H9 (cell line): ENCODE measurements at regions not wholly inside any gene's neighbourhood (a gene's known extent, or its start where the extent isn't known, plus 50 kb on each side); places are given as distances from the start of the nearest gene placed in this dataset.
"Not testable (repeated sequence)": the region's sequence is repeated elsewhere in the genome, so short reads cannot be mapped to it uniquely, and the experiment has no call there.

Experiments
- DNase-seq: peaks from one replicate; pipeline ENCODE4 v3.0.0-alpha.2; 2017
- H2AFZ ChIP-seq: one replicate; pipeline ENCODE4 v1.6.1; 2013; ENCODE audit warnings: mild to moderate bottlenecking, low read length, control low read depth, moderate library complexity
- H2AK5ac ChIP-seq: 2 replicates; pipeline ENCODE4 v1.6.1; 2013; ENCODE audit warnings: low read length, control low read depth, mixed read lengths; ENCODE audit not compliant: insufficient read length
- H2BK120ac ChIP-seq: one replicate; pipeline ENCODE4 v1.6.1; 2013; ENCODE audit warnings: low read depth, mild to moderate bottlenecking, low read length, control low read depth, inconsistent platforms; ENCODE audit not compliant: poor library complexity, severe bottlenecking
- H2BK12ac ChIP-seq: 2 replicates; pipeline ENCODE4 v1.6.1; 2013; ENCODE audit warnings: low read length, control low read depth, mixed read lengths, low read depth; ENCODE audit not compliant: insufficient read length
- H2BK15ac ChIP-seq: 2 replicates; pipeline ENCODE4 v1.6.1; 2013; ENCODE audit warnings: low read depth, low read length, control low read depth
- H2BK20ac ChIP-seq: one replicate; pipeline ENCODE4 v1.6.1; 2013; ENCODE audit warnings: low read depth, mild to moderate bottlenecking, low read length, control low read depth, inconsistent platforms; ENCODE audit not compliant: poor library complexity, severe bottlenecking
- H2BK5ac ChIP-seq: 2 replicates; pipeline ENCODE4 v1.6.1; 2013; ENCODE audit warnings: low read length, control low read depth, mixed read lengths; ENCODE audit not compliant: insufficient read length
- H3K14ac ChIP-seq: 2 replicates; pipeline ENCODE4 v1.6.1; 2013; ENCODE audit warnings: low read length, control low read depth; ENCODE audit not compliant: insufficient read depth
- H3K18ac ChIP-seq: 2 replicates; pipeline ENCODE4 v1.6.1; 2013; ENCODE audit warnings: low read depth, mild to moderate bottlenecking, mixed read lengths, low read length, control low read depth; ENCODE audit not compliant: insufficient read length
- H3K23ac ChIP-seq: 2 replicates; pipeline ENCODE4 v1.6.1; 2013; ENCODE audit warnings: low read length, control low read depth, mixed read lengths, low read depth; ENCODE audit not compliant: insufficient read length
- H3K23me2 ChIP-seq: 2 replicates; pipeline ENCODE4 v1.6.1; 2013; ENCODE audit warnings: low read depth, mild to moderate bottlenecking, mixed read lengths, low read length, control low read depth; ENCODE audit not compliant: insufficient read length, poor library complexity, severe bottlenecking
- H3K27ac ChIP-seq: 2 replicates; pipeline ENCODE4 v1.5.1; 2013; ENCODE audit warnings: low read length, control low read depth, mixed read lengths, low read depth; ENCODE audit not compliant: insufficient read length
- H3K27me3 ChIP-seq: 2 replicates; pipeline ENCODE4 v1.6.1; 2013; ENCODE audit warnings: low read length, control low read depth, inconsistent platforms; ENCODE audit not compliant: insufficient read depth
- H3K4ac ChIP-seq: 2 replicates; pipeline ENCODE4 v1.6.1; 2013; ENCODE audit warnings: low read depth, mild to moderate bottlenecking, control low read depth, inconsistent platforms, low read length, moderate library complexity
- H3K4me1 ChIP-seq: 2 replicates; pipeline ENCODE4 v1.6.1; 2013; ENCODE audit warnings: low read length, control low read depth, inconsistent platforms; ENCODE audit not compliant: insufficient read depth
- H3K4me2 ChIP-seq: 2 replicates; pipeline ENCODE4 v1.6.1; 2013; ENCODE audit warnings: low read length, control low read depth, mixed read lengths; ENCODE audit not compliant: insufficient read length, insufficient read depth
- H3K56ac ChIP-seq: 2 replicates; pipeline ENCODE4 v1.6.1; 2013; ENCODE audit warnings: low read depth, mild to moderate bottlenecking, mixed read lengths, low read length, control low read depth; ENCODE audit not compliant: insufficient read length
- H3K79me1 ChIP-seq: 2 replicates; pipeline ENCODE4 v1.6.1; 2013; ENCODE audit warnings: low read depth, mild to moderate bottlenecking, moderate library complexity, low read length, control low read depth, inconsistent platforms; ENCODE audit not compliant: insufficient read depth, poor library complexity, severe bottlenecking
- H3K79me2 ChIP-seq: 2 replicates; pipeline ENCODE4 v1.6.1; 2013; ENCODE audit warnings: low read length, control low read depth, inconsistent platforms; ENCODE audit not compliant: insufficient read depth
- H3K9ac ChIP-seq: 2 replicates; pipeline ENCODE4 v1.6.1; 2013; ENCODE audit warnings: low read length, control low read depth, mixed read lengths; ENCODE audit not compliant: insufficient read length; ENCODE audit errors: extremely low read depth
- H3K9me3 ChIP-seq: one replicate; pipeline ENCODE4 v1.6.1; 2013; ENCODE audit warnings: low read depth, low read length, inconsistent platforms; ENCODE audit not compliant: control insufficient read depth
- H3T11ph ChIP-seq: one replicate; pipeline ENCODE4 v1.6.1; 2013; ENCODE audit warnings: mild to moderate bottlenecking, low read length, control low read depth, inconsistent platforms
- H4K20me1 ChIP-seq: one replicate; pipeline ENCODE4 v1.6.1; 2013; ENCODE audit not compliant: control insufficient read depth, insufficient read length, insufficient read depth
- H4K5ac ChIP-seq: 2 replicates; pipeline ENCODE4 v1.6.1; 2013; ENCODE audit warnings: low read depth, mild to moderate bottlenecking, mixed read lengths, low read length, control low read depth; ENCODE audit not compliant: insufficient read length
- H4K8ac ChIP-seq: replicated peaks from 2 replicates; pipeline ENCODE4 v1.6.1; 2013; ENCODE audit warnings: low read length, control low read depth, mixed read lengths, low read depth; ENCODE audit not compliant: insufficient read length
- H4K91ac ChIP-seq: 2 replicates; pipeline ENCODE4 v1.6.1; 2013; ENCODE audit warnings: low read depth, mild to moderate bottlenecking, moderate library complexity, mixed read lengths, low read length, control low read depth; ENCODE audit not compliant: insufficient read length
- H3K27ac Mint-ChIP-seq, 3 experiments: 2 replicates in 2 of 3; 3 replicates in 1 of 3; pipeline ENCODE4 v1.8.0; 2020 to 2021; ENCODE audit warnings: mixed read lengths in 3 of 3, mild to moderate bottlenecking in 1 of 3, moderate library complexity in 1 of 3
- H3K27me3 Mint-ChIP-seq: 2 replicates; pipeline ENCODE4 v1.8.0; 2021; ENCODE audit warnings: low read depth, mild to moderate bottlenecking, moderate library complexity, mixed read lengths
- H3K36me3 Mint-ChIP-seq, 3 experiments: 2 replicates in 2 of 3; 3 replicates in 1 of 3; pipeline ENCODE4 v1.8.0; 2020 to 2021; ENCODE audit warnings: low read depth in 3 of 3, mixed read lengths in 3 of 3; ENCODE audit not compliant: insufficient read depth in 1 of 3
- H3K4me1 Mint-ChIP-seq, 2 experiments: 2 replicates each; pipeline ENCODE4 v1.8.0; 2020; ENCODE audit warnings: mixed read lengths in 2 of 2
- H3K4me3 Mint-ChIP-seq, 2 experiments: 2 replicates in 1 of 2; 3 replicates in 1 of 2; pipeline ENCODE4 v1.8.0; 2020 to 2021; ENCODE audit warnings: mild to moderate bottlenecking in 2 of 2, mixed read lengths in 2 of 2, moderate library complexity in 1 of 2
- H3K9me3 Mint-ChIP-seq, 2 experiments: 2 replicates in 1 of 2; 3 replicates in 1 of 2; pipeline ENCODE4 v1.8.0; 2020; ENCODE audit warnings: mild to moderate bottlenecking in 2 of 2, mixed read lengths in 2 of 2, moderate library complexity in 1 of 2
- WGBS: extraction: QIAGEN DNeasy Blood & Tissue Kit; methylation state at CpG from one replicate; pipeline ENCODE4 v1.1.7; 2013; ENCODE audit warnings: missing lambda C conversion rate, low lambda C conversion rate, mixed read lengths; ENCODE audit not compliant: insufficient read length; ENCODE audit errors: extremely low coverage; 5-methylcytosine and 5-hydroxymethylcytosine counted together

- not testable (repeated sequence) for H3T11ph ChIP-seq, H3K4me1 Mint-ChIP-seq, H3K23me2 ChIP-seq, H3K4me2 ChIP-seq, H3K4me3 Mint-ChIP-seq, H3K18ac ChIP-seq, H3K14ac ChIP-seq, H2AK5ac ChIP-seq, H2BK12ac ChIP-seq, H3K27ac Mint-ChIP-seq, H3K56ac ChIP-seq, H3K79me2 ChIP-seq, H3K9ac ChIP-seq, H3K4ac ChIP-seq, H3K27me3 ChIP-seq, H2BK15ac ChIP-seq, H4K8ac ChIP-seq, H2AFZ ChIP-seq, H3K23ac ChIP-seq, H4K91ac ChIP-seq, DNase-seq, H3K9me3 ChIP-seq, H3K27me3 Mint-ChIP-seq, H4K5ac ChIP-seq, H4K20me1 ChIP-seq, H2BK120ac ChIP-seq, H3K4me1 ChIP-seq, H3K27ac ChIP-seq, H2BK5ac ChIP-seq, H3K79me1 ChIP-seq, H2BK20ac ChIP-seq
- Mint-ChIP-seq H3K36me3 (peaks cover 7 to 19% (median 14%) of the 10 kb centered on the region in 3 experiments; a peak in 6 of 7 replicates), H3K9me3 (peaks cover 15% of the 10 kb centered on the region in 2 experiments)
- no CpG with 5 or more reads among the region's 1 CpG for WGBS
These were observed 96.1 kb upstream of the GPR6 start for GRCh38 chr6:109881953-109882490.
